ENCODE measurements at regions not wholly inside any gene's neighbourhood (a gene's known extent, or its start where the extent isn't known, plus 50 kb on each side); places are given as distances from the start of the nearest gene placed in this dataset.

- DNase-seq (ENCODE audit: low read depth in 4 of 4, low spot score in 1 of 4), result no peak
Measured at GRCh38 chr1:230517326-230517725, 91.2 kb upstream of the PGBD5 start.

GRCh38 chr1:230516889-230517288, 90.8 kb upstream of the PGBD5 start:
- DNase-seq (ENCODE audit: low read depth in 4 of 4, low spot score in 1 of 4), result no peak

- DNase-seq (ENCODE audit: low read depth in 4 of 4, low spot score in 1 of 4), result no peak
Measured at GRCh38 chr1:230515451-230516145, 89.5 kb upstream of the PGBD5 start.

- DNase-seq (ENCODE audit: low read depth in 4 of 4, low spot score in 1 of 4), result no peak
Measured at GRCh38 chr1:230510496-230510895, 84.4 kb upstream of the PGBD5 start.

- DNase-seq (ENCODE audit: low read depth in 4 of 4, low spot score in 1 of 4), result no peak
Measured at GRCh38 chr1:230509281-230509977, 83.3 kb upstream of the PGBD5 start.

GRCh38 chr1:230507666-230508402, 81.7 kb upstream of the PGBD5 start:
- no peak for DNase-seq (ENCODE audit: low read depth in 4 of 4, low spot score in 1 of 4)

- no peak for DNase-seq (ENCODE audit: low read depth in 4 of 4, low spot score in 1 of 4)
Measured at GRCh38 chr1:230507236-230507635, 81.1 kb upstream of the PGBD5 start.

- no peak for DNase-seq (ENCODE audit: low read depth in 4 of 4, low spot score in 1 of 4)
Measured at GRCh38 chr1:230506451-230506850, 80.3 kb upstream of the PGBD5 start.

GRCh38 chr1:230504310-230504709, 78.2 kb upstream of the PGBD5 start:
- DNase-seq (ENCODE audit: low read depth in 4 of 4, low spot score in 1 of 4), result no peak

GRCh38 chr1:230503726-230504125, 77.6 kb upstream of the PGBD5 start:
- DNase-seq (ENCODE audit: low read depth in 4 of 4, low spot score in 1 of 4), result no peak

GRCh38 chr1:230502996-230503395, 76.9 kb upstream of the PGBD5 start:
- DNase-seq (ENCODE audit: low read depth in 4 of 4, low spot score in 1 of 4), result no peak

GRCh38 chr1:230502306-230502705, 76.2 kb upstream of the PGBD5 start:
- no peak for DNase-seq (ENCODE audit: low read depth in 4 of 4, low spot score in 1 of 4)

- no peak for DNase-seq (ENCODE audit: low read depth in 4 of 4, low spot score in 1 of 4)
Measured at GRCh38 chr1:230501849-230502248, 75.7 kb upstream of the PGBD5 start.

GRCh38 chr1:230501242-230501641, 75.1 kb upstream of the PGBD5 start:
- no peak for DNase-seq (ENCODE audit: low read depth in 4 of 4, low spot score in 1 of 4)

- no peak for DNase-seq (ENCODE audit: low read depth in 4 of 4, low spot score in 1 of 4)
Measured at GRCh38 chr1:230500063-230500462, 73.9 kb upstream of the PGBD5 start.

GRCh38 chr1:230499496-230499895, 73.4 kb upstream of the PGBD5 start:
- no peak for DNase-seq (ENCODE audit: low read depth in 4 of 4, low spot score in 1 of 4)

- DNase-seq (ENCODE audit: low read depth in 4 of 4, low spot score in 1 of 4), result no peak
Measured at GRCh38 chr1:230498704-230499103, 72.6 kb upstream of the PGBD5 start.

- DNase-seq (ENCODE audit: low read depth in 4 of 4, low spot score in 1 of 4), result no peak
Measured at GRCh38 chr1:230496451-230496850, 70.3 kb upstream of the PGBD5 start.

GRCh38 chr1:230495891-230496385, 69.8 kb upstream of the PGBD5 start:
- no peak for DNase-seq (ENCODE audit: low read depth in 4 of 4, low spot score in 1 of 4)

- no peak for DNase-seq (ENCODE audit: low read depth in 4 of 4, low spot score in 1 of 4)
Measured at GRCh38 chr1:230495076-230495475, 68.9 kb upstream of the PGBD5 start.

- DNase-seq (ENCODE audit: low read depth in 4 of 4, low spot score in 1 of 4), result no peak
Measured at GRCh38 chr1:230494514-230494913, 68.4 kb upstream of the PGBD5 start.

- no peak for DNase-seq (ENCODE audit: low read depth in 4 of 4, low spot score in 1 of 4)
Measured at GRCh38 chr1:230494026-230494425, 67.9 kb upstream of the PGBD5 start.

All from stimulated activated CD4-positive, alpha-beta T cell treated with anti-CD3 and anti-CD28 coated beads, Interleukin-1b, Interleukin-23, amount 100 ng/mL, for 24 hours (primary cell).